A549 (cell line): ENCODE measurements at regions not wholly inside any gene's neighbourhood (a gene's known extent, or its start where the extent isn't known, plus 50 kb on each side); places are given as distances from the start of the nearest gene placed in this dataset.

Experiments used
- ATAC-seq, 2 experiments: fragments of 200-7000 bp in 1 of 2; fragments of >200 bp in 1 of 2; cut with Nextera tagmentation in 1 of 2; cut with Tn5 transposase in 1 of 2; 3 replicates each; pipeline versions ENCODE4 v1.8.0 to v1.9.1; 2018 to 2020; ENCODE audit warnings: mild to moderate bottlenecking in 1 of 2, moderate library complexity in 1 of 2
- CTCF ChIA-PET: fragments of 300-600 bp; sonication (Branson Sonifier 250); formaldehyde crosslinking; extraction: SDS; loops from one replicate; lab custom pipeline; 2021; ENCODE audit warnings: antibody characterized with exemption, inconsistent platforms; lab: Yijun Ruan, JAX
- POLR2A ChIA-PET: fragments of 350-600 bp; formaldehyde crosslinking; extraction: SDS; loops from one replicate; lab custom pipeline; 2021; ENCODE audit warnings: antibody characterized with exemption, inconsistent platforms; lab: Yijun Ruan, JAX
- DNase-seq, 2 experiments: peaks; one replicate each; pipeline versions ENCODE4 v3.0.0 to v3.0.0-alpha.2; 2011 to 2016; ENCODE audit warnings: low read depth in 1 of 2, low spot score in 1 of 2
- FAIRE-seq: peaks from 2 replicates; lab custom pipeline; 2011; peaks lifted over from hg19 to GRCh38; lab: Jason Lieb, UNC
- H3K27ac ChIP-seq, 2 experiments: fragments of >200 bp; sonication (Bioruptor Twin); formaldehyde crosslinking; 3 replicates each; pipeline ENCODE4 v1.5.1; 2016 to 2017
- H3K4me1 ChIP-seq: fragments of >200 bp; sonication (Bioruptor Twin); formaldehyde crosslinking; 3 replicates; pipeline ENCODE4 v1.6.1; 2016
- H3K4me2 ChIP-seq: fragments of >200 bp; sonication (Bioruptor Twin); formaldehyde crosslinking; 3 replicates; pipeline ENCODE4 v1.6.1; 2016
- H3K4me3 ChIP-seq: fragments of >200 bp; sonication (Bioruptor Twin); formaldehyde crosslinking; 3 replicates; pipeline ENCODE4 v1.5.1; 2016
- H3K9me3 ChIP-seq: fragments of >200 bp; sonication (Bioruptor Twin); formaldehyde crosslinking; 3 replicates; pipeline ENCODE4 v1.6.1; 2016
- ATOH8 ChIP-seq: fragments of 250-450 bp; sonication (Bioruptor Pico); IDR thresholded peaks from 2 replicates; pipeline ENCODE4 v1.5.0; 2020; ENCODE audit warnings: low read depth, mild to moderate bottlenecking, moderate library complexity
- CBX2 ChIP-seq: fragments of 200-600 bp; sonication (generic); IDR thresholded peaks from 2 replicates; pipeline ENCODE4 v1.6.1; 2016; ENCODE audit warnings: low read depth, mild to moderate bottlenecking, borderline replicate concordance
- CTCF ChIP-seq: fragments of >200 bp; sonication (Bioruptor Twin); formaldehyde crosslinking; IDR thresholded peaks from 3 replicates; pipeline ENCODE4 v1.5.1; 2016
- EHF ChIP-seq: fragments of 250-450 bp; sonication (Bioruptor Pico); IDR thresholded peaks from 2 replicates; pipeline ENCODE4 v1.5.0; 2020; ENCODE audit warnings: mild to moderate bottlenecking
- FOSB ChIP-seq: fragments of 250-450 bp; sonication (Bioruptor Pico); IDR thresholded peaks from 2 replicates; pipeline ENCODE4 v1.5.0; 2020; ENCODE audit warnings: mild to moderate bottlenecking, moderate library complexity
- FOSL2 ChIP-seq, 2 experiments: fragments of 450-650 bp in 1 of 2; fragments of >200 bp in 1 of 2; sonication (Bioruptor Twin) in 1 of 2; formaldehyde crosslinking; IDR thresholded peaks; 2 replicates each; pipeline versions ENCODE4 v1.5.0 to v1.6.1; 2016 to 2020; ENCODE audit warnings: mild to moderate bottlenecking in 1 of 2, moderate library complexity in 1 of 2
- HOXA7 ChIP-seq: fragments of 250-450 bp; sonication (Bioruptor Pico); IDR thresholded peaks from 2 replicates; pipeline ENCODE4 v1.5.0; 2020; ENCODE audit warnings: mild to moderate bottlenecking, moderate library complexity
- HOXB5 ChIP-seq: fragments of 250-450 bp; sonication (Bioruptor Pico); IDR thresholded peaks from 2 replicates; pipeline ENCODE4 v1.5.0; 2020; ENCODE audit warnings: mild to moderate bottlenecking, moderate library complexity
- NR3C1 ChIP-seq: fragments of >200 bp; sonication (Bioruptor Twin); formaldehyde crosslinking; IDR thresholded peaks from 3 replicates; pipeline ENCODE4 v1.6.1; 2017
- PHF8 ChIP-seq: fragments of 200-600 bp; sonication (generic); IDR thresholded peaks from 2 replicates; pipeline ENCODE4 v1.6.1; 2016; ENCODE audit warnings: low read depth, mild to moderate bottlenecking, antibody characterized with exemption, moderate library complexity, borderline replicate concordance
- POLR2AphosphoS2 ChIP-seq: conservative IDR thresholded peaks from 2 replicates; pipeline ENCODE4 v1.6.1; 2012; ENCODE audit warnings: low read length, improper control_type of control experiment, inconsistent platforms
- RAD21 ChIP-seq, 2 experiments: fragments of >200 bp in 1 of 2; sonication (Bioruptor Twin) in 1 of 2; formaldehyde crosslinking in 1 of 2; IDR thresholded peaks in 1 of 2; conservative IDR thresholded peaks in 1 of 2; 2 replicates in 1 of 2; 3 replicates in 1 of 2; pipeline ENCODE4 v1.6.1; 2012 to 2018; ENCODE audit warnings: inconsistent platforms in 1 of 2
- RARB ChIP-seq: fragments of 250-450 bp; sonication (Bioruptor Pico); IDR thresholded peaks from 2 replicates; pipeline ENCODE4 v1.8.0; 2021; ENCODE audit warnings: mild to moderate bottlenecking, moderate library complexity
- SMC3 ChIP-seq: fragments of >200 bp; sonication (Bioruptor Twin); formaldehyde crosslinking; IDR thresholded peaks from 3 replicates; pipeline ENCODE4 v1.6.1; 2018; ENCODE audit warnings: inconsistent platforms
- USF2 ChIP-seq: fragments of 450-650 bp; IDR thresholded peaks from 2 replicates; pipeline ENCODE4 v1.6.1; 2014; ENCODE audit warnings: antibody characterized with exemption
- ZC3H11A ChIP-seq: fragments of 450-650 bp; IDR thresholded peaks from 2 replicates; pipeline ENCODE4 v1.6.1; 2014; ENCODE audit warnings: antibody characterized with exemption, mild to moderate bottlenecking
- ZFP36 ChIP-seq: fragments of 450-650 bp; IDR thresholded peaks from 2 replicates; pipeline ENCODE4 v1.6.1; 2014; ENCODE audit warnings: borderline replicate concordance; ENCODE audit not compliant: partially characterized antibody
- ZNF302 ChIP-seq: fragments of 250-450 bp; sonication (Bioruptor Pico); IDR thresholded peaks from 2 replicates; pipeline ENCODE4 v1.9.0; 2021; ENCODE audit warnings: inconsistent platforms, mild to moderate bottlenecking, moderate library complexity
- WGBS: methylation state at CpG from one replicate; pipeline ENCODE4 v1.1.6; 2017; ENCODE audit errors: missing lambda C conversion rate; 5-methylcytosine and 5-hydroxymethylcytosine counted together
- TF ChIP-seq, protein P1 (sequence below): fragments of 150-350 bp; IDR thresholded peaks from 2 replicates; pipeline ENCODE4 v1.6.1; 2014; ENCODE audit warnings: low read depth, mild to moderate bottlenecking, low read length
- TF ChIP-seq, protein P2 (sequence below): fragments of >200 bp; sonication (Bioruptor Twin); formaldehyde crosslinking; IDR thresholded peaks from 3 replicates; pipeline ENCODE4 v1.6.1; 2016

DNA sequence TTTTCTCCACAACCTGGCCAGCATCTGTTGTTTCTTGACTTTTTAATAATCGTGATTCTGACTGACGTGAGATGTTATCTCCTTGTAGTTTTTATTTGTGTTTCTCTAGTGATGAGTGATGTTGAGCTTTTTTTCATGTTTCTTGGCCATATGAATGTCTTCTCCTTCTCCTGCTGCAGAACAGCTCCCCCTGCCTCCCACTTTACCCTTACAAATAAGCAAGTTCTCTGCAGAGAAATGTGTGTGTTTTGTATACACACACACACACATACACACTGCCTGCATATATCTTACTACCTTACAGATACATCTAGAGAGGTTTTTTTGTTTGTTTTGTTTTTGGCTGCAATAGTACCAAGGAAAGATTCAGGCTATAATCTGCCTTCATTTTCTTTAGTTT, 88.7 kb upstream of the PHF24 start:
- Histone ChIP-seq H3K4me3 (no peak overlapping the region), H3K4me2 (no peak overlapping the region), H3K4me1 (no peaks in the 10 kb centered on the region), H3K9me3 (no peaks in the 10 kb centered on the region; the same call in 2 of the 3 replicates), H3K27ac (no peak overlapping the region)
- FAIRE-seq (no peak), ATAC-seq (no peak), DNase-seq (peak in 1 of 2 experiments; percentile 47)
- WGBS = 11% methylated on average over 2 of the region's 2 CpGs
- TF ChIP-seq, protein P1, sequence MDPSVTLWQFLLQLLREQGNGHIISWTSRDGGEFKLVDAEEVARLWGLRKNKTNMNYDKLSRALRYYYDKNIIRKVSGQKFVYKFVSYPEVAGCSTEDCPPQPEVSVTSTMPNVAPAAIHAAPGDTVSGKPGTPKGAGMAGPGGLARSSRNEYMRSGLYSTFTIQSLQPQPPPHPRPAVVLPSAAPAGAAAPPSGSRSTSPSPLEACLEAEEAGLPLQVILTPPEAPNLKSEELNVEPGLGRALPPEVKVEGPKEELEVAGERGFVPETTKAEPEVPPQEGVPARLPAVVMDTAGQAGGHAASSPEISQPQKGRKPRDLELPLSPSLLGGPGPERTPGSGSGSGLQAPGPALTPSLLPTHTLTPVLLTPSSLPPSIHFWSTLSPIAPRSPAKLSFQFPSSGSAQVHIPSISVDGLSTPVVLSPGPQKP = no peak
- TF ChIP-seq ZNF302 (no peak), SMC3 (0 out of 3 replicates have a peak, but pooled peaks have one; percentile 7), CTCF (peak; percentile 20; the same call in 1 of the 3 replicates), RARB (CRISPR knock-in tag) (no peak), ATOH8 (CRISPR knock-in tag) (no peak), USF2 (no peak), CBX2 (no peak), RAD21 (conservative IDR thresholded peaks at IDR 0.05 in 1 of 2, IDR thresholded peaks at IDR 0.05 in 1 of 2) (peak in 1 of 2 experiments; percentile 31; a peak in 1 of 5 replicates)
- CTCF ChIA-PET = interaction anchor here (0.6 to 2.6 kb wide), 8 partner anchors 9 to 116 kb away, joined by 3 to 9 read pairs (median 3); no protein-coding TSS in a partner anchor
- POLR2A ChIA-PET = no interaction called here

DNA sequence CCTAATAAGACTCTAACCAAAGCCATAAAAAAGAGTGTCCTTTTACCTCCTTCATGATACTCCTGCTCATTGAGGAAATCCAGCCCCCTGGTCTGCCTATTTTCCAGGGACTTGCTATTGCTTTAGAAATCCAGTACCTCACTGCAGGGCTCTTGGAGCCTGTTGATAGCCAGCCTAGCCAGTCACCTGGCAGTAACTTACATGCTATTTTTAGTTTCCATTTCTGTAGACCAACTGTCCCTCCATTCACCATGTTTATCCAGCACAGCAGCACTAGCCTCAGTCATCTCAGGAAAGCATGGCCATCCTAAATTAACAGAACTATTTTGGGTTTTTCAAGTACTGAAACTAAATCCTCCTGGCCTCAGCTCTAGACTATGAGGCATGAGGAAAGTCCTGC, 91.5 kb upstream of the PHF24 start:
- Histone ChIP-seq H3K4me1 (no peaks in the 10 kb centered on the region), H3K9me3 (peaks cover 3% of the 10 kb centered on the region; the same call in 1 of the 3 replicates), H3K4me2 (no peak overlapping the region), H3K27ac (no peak overlapping the region), H3K4me3 (no peak overlapping the region)
- no peak for DNase-seq
- no peak for FAIRE-seq
- POLR2A ChIA-PET = no interaction called here
- CTCF ChIA-PET = interaction anchor here (0.6 to 2.6 kb wide), 5 partner anchors 12 to 1029 kb away, joined by 3 to 9 read pairs (median 4); no protein-coding TSS in a partner anchor
- ATAC-seq = no peak
- TF ChIP-seq PHF8 = no peak
- TF ChIP-seq NR3C1 = no peak
- TF ChIP-seq SMC3 = no peak
- TF ChIP-seq POLR2AphosphoS2 = no peak
- no peak for TF ChIP-seq ZFP36
- TF ChIP-seq, protein P2, sequence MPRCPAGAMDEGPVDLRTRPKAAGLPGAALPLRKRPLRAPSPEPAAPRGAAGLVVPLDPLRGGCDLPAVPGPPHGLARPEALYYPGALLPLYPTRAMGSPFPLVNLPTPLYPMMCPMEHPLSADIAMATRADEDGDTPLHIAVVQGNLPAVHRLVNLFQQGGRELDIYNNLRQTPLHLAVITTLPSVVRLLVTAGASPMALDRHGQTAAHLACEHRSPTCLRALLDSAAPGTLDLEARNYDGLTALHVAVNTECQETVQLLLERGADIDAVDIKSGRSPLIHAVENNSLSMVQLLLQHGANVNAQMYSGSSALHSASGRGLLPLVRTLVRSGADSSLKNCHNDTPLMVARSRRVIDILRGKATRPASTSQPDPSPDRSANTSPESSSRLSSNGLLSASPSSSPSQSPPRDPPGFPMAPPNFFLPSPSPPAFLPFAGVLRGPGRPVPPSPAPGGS = no peak
- TF ChIP-seq HOXB5 (CRISPR knock-in tag) = no peak
- no peak for TF ChIP-seq FOSL2 (IDR thresholded peaks at IDR 0.05)
- TF ChIP-seq FOSL2 (CRISPR knock-in tag; IDR thresholded peaks at IDR 0.05) = no peak
- no peak for TF ChIP-seq EHF
- TF ChIP-seq, protein P1 = no peak
- no peak for TF ChIP-seq ZC3H11A
- TF ChIP-seq HOXA7 = no peak
- no peak for TF ChIP-seq FOSB (CRISPR knock-in tag)
